Activated T-helper 1 cell treated with Interleukin-2 at 50 U/mL for 16 hours (primary cell): ENCODE measurements at regions not wholly inside any gene's neighbourhood (a gene's known extent, or its start where the extent isn't known, plus 50 kb on each side); places are given as distances from the start of the nearest gene placed in this dataset.

Experiments
- DNase-seq: peaks from one replicate; pipeline ENCODE4 v3.0.0-alpha.2; 2020; ENCODE audit warnings: low read depth

DNA sequence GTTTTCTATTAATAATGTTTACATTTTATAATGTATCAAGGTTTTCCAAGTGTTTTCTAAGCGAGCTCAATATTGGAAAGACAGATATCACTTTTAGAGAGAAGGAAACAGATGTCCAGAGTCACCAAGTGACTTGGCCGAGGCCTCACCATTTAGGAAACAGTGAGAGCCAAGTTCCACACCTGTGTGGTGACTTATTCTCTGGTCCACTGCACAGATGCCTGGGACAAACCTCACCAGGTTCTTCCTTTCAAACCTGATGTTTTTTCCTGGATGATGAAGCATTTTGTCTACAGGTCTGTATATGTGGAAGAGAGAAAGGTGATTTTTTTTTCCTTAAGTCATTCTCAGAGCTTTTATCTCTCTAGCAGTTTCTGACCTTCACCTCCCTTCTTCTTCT is 280.7 kb downstream of the LPIN1 start:
- DNase-seq = no peak

DNA sequence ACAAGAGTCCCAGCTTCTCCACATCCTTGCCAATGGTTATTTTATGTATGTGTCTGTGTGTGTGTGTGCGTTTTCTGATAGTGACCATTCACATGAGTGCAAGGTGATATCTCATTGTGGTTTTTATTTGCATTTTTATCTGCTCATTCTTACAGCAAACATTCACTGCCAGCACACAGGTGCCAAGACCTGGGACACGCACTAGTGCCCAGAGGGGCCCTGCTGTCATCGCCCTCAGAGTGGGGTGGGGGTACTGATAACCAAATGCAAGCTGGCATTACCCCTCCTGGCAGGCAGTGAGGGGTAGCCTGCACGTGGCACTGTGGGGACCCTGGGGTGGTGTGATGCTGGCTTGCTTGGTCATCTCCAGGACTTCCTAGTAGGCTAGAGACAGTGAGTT is 285.4 kb downstream of the LPIN1 start:
- no peak for DNase-seq

- DNase-seq = no peak
Observed at GRCh38 chr2:12032398-12032797, 286.0 kb downstream of the LPIN1 start.

DNA sequence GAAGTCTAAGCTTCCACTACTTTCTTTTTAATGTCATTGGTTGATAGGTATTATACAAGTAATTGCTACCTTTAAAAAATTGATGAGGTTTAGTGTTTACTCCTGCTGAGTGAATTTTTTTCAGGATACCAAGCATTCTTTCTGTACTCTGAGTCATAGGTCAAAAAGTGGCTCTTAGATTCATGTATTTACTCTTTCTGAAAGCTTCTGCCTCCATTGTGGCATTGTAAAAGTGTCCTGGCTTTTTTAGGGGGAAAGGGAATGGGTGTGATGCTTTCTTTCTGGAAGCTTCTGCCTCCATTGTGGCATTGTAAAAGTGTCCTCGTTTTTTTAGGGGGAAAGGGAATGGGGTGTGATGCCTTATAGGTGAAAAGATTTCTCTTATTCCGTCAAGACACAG is 286.5 kb downstream of the LPIN1 start:
- DNase-seq = no peak

DNA sequence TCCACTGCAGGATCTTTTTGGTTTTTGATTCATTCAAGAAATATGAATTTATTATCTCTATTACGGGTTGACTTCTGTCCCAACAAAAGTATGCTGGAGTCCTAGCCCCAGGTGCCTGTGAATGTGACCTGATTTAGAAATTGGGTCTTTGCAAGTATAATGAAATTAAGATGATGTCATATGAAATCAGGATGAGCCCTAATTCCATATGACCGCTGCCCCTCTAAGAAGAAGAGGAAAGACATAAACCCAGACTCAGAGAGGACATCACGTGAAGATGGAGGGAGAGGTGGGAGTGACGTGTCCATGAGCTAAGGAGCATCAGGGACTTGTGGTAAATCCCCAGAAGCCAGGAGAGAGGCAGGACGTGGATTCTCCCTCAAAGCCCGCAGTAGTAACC is 287.1 kb downstream of the LPIN1 start:
- no peak for DNase-seq

GRCh38 chr2:12034382-12034781 is 287.9 kb downstream of the LPIN1 start:
- DNase-seq = no peak

- no peak for DNase-seq
Observed at GRCh38 chr2:12035029-12035720, 288.7 kb downstream of the LPIN1 start.

- DNase-seq = no peak
Observed at GRCh38 chr2:12035956-12036639, 289.7 kb downstream of the LPIN1 start.

DNA sequence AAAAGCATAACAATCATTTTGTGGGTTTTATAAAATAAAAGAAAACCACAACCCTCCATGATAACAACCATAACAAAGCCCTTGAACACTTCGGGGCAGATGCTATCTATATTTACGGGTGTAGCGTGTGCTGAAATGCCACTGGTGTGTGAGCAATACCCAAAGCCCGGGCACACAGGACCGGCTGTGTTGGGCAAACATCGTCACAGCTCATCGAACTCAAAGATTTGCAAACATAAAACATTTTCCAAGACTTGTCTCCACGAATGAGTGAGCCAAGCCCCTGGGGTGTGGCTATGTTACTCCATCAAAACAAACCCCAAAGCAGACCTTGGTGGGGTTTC is 290.2 kb downstream of the LPIN1 start:
- DNase-seq = no peak

DNA sequence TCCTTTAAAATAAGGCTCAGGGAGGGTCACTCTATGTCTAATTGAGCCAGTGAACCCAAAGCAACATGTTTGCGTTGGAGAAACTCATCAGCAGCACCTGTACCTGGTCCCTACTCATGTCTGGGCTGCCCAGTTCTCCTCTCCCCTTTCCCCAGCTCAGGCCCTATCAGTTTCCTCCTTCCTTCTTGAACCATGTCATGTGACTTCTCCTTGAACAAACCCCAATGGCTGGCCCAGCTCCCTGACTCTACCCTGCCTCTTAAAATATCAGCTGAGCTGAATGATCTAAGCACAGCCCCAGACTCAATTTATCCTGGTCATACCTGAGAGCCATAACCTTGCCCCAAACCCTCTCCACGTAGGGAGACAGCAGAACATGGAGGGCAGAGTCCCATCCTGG is 290.9 kb downstream of the LPIN1 start:
- DNase-seq = no peak

GRCh38 chr2:12041236-12041635 is 294.8 kb downstream of the LPIN1 start:
- no peak for DNase-seq

DNA sequence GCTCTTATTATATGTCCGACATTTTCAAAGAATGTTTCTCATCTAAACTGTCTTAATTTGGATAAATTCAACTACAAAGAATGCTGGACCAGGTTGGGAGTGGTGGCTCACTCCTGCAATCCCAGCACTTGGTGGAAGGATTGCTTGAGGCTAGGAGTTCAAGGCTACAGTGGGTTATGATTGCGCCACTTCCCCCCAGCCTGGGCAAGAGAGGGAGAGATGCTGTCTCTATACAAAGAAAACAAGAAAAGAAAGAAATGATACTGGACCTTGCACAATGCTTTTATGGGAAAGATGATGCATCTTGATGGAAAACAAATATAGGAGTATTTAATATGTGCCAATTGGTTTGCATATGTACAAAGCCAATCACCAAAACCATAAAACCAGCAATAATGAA is 296.7 kb downstream of the LPIN1 start:
- no peak for DNase-seq

- DNase-seq = peak; percentile 23
Observed at GRCh38 chr2:12044857-12045256, 298.4 kb downstream of the LPIN1 start.

- no peak for DNase-seq
Observed at GRCh38 chr2:12045864-12046291, 299.4 kb downstream of the LPIN1 start.

GRCh38 chr2:12046641-12047040 is 300.2 kb downstream of the LPIN1 start:
- DNase-seq = no peak

DNA sequence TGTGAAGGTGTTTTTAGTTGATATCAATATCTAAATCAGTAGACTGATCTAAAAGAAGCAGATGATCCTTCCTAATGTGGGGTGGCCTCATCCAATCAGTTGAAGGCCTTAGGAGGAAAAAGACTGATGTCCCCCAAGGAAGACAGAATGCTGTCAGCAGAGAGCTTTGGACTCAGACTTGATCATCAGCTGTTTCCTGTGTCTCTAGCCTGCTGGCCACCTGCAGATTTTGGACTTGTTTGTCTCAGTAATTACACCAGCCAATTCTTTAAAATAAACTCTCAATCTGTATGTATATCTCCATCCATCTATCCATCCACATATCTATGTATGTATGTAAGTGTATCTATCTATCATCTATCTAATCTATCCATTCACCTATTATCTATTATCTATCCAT is 301.3 kb downstream of the LPIN1 start:
- no peak for DNase-seq

DNA sequence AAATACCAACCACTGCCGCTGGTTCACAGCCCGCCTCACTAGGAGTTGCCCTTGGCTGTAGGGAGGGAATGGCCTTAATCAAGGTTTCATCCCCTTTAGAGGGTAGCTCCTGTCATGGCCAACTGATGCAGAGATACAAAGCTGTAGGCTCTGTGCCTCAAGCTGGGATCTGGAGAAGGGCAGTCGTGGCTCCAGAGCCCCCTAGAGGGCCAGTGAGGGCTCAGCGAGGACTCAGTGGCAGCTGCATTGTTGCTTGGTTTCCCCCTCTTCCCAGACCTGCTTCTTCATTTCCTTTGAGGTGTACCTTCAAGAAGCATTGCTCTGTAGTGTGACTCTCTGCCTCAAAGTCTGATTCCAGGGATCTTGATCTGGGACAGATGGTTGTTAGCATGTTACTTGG is 302.1 kb downstream of the LPIN1 start:
- DNase-seq = no peak

DNA sequence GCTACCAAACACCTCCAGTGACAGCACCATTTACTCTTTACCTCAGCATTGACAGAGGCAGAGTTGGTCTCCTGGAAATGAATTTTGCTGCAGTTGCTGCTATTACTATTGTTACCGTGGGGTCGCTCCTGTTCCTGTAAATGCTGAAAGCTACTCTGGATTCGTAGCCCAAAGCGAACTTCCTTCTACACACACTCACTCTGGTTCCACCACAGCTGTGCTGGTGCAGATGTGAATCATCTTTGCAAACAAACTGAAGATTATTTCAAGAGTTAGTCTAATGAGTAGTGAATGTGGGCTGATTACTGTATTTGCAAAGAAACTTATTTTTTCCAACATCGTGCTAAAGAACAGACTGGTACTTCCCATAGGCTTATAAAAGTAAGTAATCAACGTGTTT is 304.0 kb downstream of the LPIN1 start:
- DNase-seq = no peak

DNA sequence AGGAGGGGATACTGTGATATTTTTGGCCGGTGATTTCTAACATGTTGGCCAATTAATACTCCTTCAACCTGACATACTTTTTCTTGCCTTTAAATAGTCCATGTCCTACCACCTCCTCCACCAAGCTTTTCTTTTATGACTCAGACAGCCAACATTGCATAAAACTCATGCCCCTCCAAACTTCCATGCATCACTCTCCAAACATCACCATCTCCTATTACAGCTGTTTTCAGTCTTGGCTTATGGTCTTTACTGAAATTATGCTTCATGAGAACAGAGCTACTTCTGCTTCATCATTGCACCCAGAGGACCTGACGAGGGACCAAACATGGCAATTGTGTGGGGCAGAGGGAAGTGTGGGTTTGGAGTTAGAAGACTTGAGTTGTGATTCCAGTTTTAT is 305.4 kb downstream of the LPIN1 start:
- no peak for DNase-seq

GRCh38 chr2:12052796-12053195 is 306.4 kb downstream of the LPIN1 start:
- DNase-seq = no peak

GRCh38 chr2:12054956-12055618 is 308.7 kb downstream of the LPIN1 start:
- DNase-seq = no peak

DNA sequence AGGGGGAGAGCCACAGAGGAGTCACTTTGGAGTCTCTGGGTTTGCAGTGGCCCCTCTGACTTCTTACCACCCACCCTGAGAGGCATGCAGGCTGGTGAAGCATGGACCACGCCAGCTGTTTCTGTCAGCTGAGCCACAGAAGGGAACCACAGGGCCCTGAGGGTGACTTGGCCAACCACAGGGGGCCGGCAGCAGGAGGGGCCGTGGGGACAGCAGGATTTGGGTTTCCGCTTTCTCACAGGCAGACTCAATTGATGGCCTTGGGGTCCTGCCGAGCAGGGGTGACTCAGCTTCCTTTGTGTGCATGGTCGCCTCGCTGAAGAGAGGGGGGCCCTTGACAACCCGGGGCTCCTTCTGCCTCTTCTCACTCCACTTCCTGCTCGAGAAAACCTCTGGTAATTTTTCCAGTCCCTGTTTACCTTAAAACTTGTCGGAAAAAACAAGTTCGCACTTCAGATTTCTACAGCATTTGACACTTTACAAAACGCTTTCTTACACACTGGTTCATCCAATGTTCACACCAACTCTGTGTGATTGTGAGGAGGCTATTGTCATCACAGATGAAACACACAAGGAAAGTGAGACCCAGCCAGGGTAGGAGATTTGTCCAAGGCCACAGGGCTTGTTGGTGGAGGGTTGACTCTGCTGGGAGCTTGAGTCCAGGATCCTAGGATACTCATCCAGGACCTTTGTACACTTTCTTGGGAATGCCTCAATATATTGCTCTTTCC is 311.2 kb downstream of the LPIN1 start:
- DNase-seq = no peak
